UCSD-AML1 (cell line): ENCODE measurements at regions not wholly inside any gene's neighbourhood (a gene's known extent, or its start where the extent isn't known, plus 50 kb on each side); places are given as distances from the start of the nearest gene placed in this dataset.

ENCODE experiments used
- DNase-seq: peaks from one replicate; lab custom pipeline; 2025; ENCODE audit not compliant: unreplicated experiment; lab: John Stamatoyannopoulos, UW

GRCh38 chr3:187927565-187927964, 182.3 kb upstream of the BCL6 start:
- no peak for DNase-seq

GRCh38 chr3:187929112-187929816, 184.0 kb upstream of the BCL6 start:
- DNase-seq: no peak

GRCh38 chr3:187930021-187930420, 184.8 kb upstream of the BCL6 start:
- no peak for DNase-seq

- DNase-seq: no peak
These were observed 185.8 kb upstream of the BCL6 start for GRCh38 chr3:187931101-187931500.

GRCh38 chr3:187931770-187932278, 186.6 kb upstream of the BCL6 start:
- DNase-seq: no peak

GRCh38 chr3:187932530-187932929, 187.3 kb upstream of the BCL6 start:
- DNase-seq: no peak

GRCh38 chr3:187935623-187936156, 190.4 kb upstream of the BCL6 start:
- DNase-seq: no peak

GRCh38 chr3:187936676-187937075, 191.4 kb upstream of the BCL6 start:
- DNase-seq: no peak

- no peak for DNase-seq
These were observed 194.6 kb upstream of the BCL6 start for GRCh38 chr3:187939891-187940290.

- DNase-seq: no peak
These were observed 196.0 kb upstream of the BCL6 start for GRCh38 chr3:187941135-187941847.

GRCh38 chr3:187941848-187942194, 196.6 kb upstream of the BCL6 start:
- DNase-seq: no peak

GRCh38 chr3:187942658-187943241, 197.5 kb upstream of the BCL6 start:
- no peak for DNase-seq

GRCh38 chr3:187943677-187944389, 198.6 kb upstream of the BCL6 start:
- DNase-seq: no peak

GRCh38 chr3:187944390-187945179, 199.3 kb upstream of the BCL6 start:
- DNase-seq: no peak

- DNase-seq: no peak
These were observed 200.1 kb upstream of the BCL6 start for GRCh38 chr3:187945374-187945773.

GRCh38 chr3:187946163-187946691, 201.0 kb upstream of the BCL6 start:
- no peak for DNase-seq

GRCh38 chr3:187946981-187947380, 201.7 kb upstream of the BCL6 start:
- DNase-seq: no peak

GRCh38 chr3:187947927-187948682, 202.8 kb upstream of the BCL6 start:
- no peak for DNase-seq

- no peak for DNase-seq
These were observed 204.0 kb upstream of the BCL6 start for GRCh38 chr3:187949093-187949820.
